GM21367 (cell line): ENCODE measurements at regions not wholly inside any gene's neighbourhood (a gene's known extent, or its start where the extent isn't known, plus 50 kb on each side); places are given as distances from the start of the nearest gene placed in this dataset.

ENCODE experiments used
- ATAC-seq: cut with Tn5 transposase; IDR thresholded peaks from one replicate; pipeline ENCODE4 v1.9.1; 2021; ENCODE audit not compliant: unreplicated experiment

DNA sequence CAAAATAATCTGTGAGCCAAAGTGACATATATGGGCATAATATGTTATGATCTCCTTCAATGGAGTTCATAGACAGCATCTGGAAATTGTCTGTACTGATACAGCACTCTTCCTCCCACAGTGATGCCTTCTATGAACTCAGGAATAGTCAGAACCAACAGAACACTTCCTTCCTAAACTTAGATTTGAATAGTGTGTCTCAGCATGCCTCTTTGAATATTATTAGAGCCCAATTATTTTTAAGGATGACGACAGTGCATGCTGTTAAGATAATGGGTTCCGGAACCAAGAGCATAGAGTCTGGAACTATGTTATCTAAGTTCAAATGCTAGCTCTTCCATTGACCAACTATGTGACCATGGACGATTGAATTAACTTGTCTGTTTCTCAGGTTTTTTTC is 386.6 kb upstream of the PRICKLE1 start:
- no peak for ATAC-seq

DNA sequence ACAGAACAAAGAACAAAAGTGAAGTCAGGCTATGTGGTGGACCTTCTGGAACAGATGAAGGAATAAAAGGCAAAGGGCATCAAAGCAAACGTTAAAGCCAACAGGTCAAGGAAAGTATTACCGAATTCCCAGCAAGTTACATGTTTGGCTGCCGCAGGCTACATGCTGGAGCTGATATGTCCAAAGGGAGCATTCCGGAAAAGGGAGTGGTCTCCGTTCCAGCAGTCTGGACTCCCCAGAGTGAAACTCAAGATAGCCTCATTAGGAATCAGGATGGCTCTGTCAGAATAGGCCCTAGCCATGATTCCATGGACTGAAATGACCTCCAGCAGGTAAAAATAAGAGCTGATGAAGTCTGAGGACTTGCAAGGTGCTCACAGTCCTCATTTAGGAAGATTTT is 379.8 kb upstream of the PRICKLE1 start:
- no peak for ATAC-seq

DNA sequence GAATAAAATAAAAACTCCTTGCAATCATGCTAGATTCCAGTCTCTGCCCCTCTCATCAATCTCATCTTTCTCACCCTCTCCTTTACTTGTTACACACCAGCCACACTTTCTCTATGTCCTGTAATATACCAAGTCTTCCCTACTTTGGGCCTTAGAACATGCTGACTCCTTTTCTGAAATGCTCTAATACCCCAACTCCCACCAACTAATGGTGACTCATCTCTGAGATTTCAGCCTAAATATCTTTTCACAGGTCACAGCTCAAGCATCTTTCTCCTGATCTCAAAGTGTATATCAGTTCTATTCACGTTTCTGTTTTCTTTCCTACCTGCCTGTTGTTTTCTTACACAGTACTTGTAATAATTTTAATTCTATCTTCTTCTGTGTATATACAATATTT is 378.9 kb upstream of the PRICKLE1 start:
- no peak for ATAC-seq

- no peak for ATAC-seq
Measured at GRCh38 chr12:42967850-42968249, 378.3 kb upstream of the PRICKLE1 start.

DNA sequence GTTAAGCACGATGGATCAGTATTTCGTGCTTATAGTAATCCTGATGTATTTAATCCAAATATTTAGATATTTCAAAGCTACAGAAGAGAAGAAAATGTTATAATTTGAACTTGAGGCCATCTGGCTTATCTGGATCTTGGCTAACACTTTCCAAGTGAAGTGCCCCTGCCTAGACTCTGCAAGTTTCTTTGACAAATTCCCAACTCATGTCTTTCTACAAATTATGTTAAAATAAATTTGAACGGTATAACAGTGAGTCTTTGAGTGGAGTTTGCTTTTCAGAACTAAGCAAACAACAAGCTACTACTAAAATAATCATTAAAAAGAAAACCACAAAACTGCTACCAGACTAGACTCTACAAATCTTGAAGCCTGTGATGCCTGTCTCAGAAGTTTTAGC is 374.4 kb upstream of the PRICKLE1 start:
- no peak for ATAC-seq

- no peak for ATAC-seq
Measured at GRCh38 chr12:42962384-42962783, 372.8 kb upstream of the PRICKLE1 start.

GRCh38 chr12:42961395-42961794 is 371.8 kb upstream of the PRICKLE1 start:
- no peak for ATAC-seq

GRCh38 chr12:42960087-42960527 is 370.6 kb upstream of the PRICKLE1 start:
- no peak for ATAC-seq

DNA sequence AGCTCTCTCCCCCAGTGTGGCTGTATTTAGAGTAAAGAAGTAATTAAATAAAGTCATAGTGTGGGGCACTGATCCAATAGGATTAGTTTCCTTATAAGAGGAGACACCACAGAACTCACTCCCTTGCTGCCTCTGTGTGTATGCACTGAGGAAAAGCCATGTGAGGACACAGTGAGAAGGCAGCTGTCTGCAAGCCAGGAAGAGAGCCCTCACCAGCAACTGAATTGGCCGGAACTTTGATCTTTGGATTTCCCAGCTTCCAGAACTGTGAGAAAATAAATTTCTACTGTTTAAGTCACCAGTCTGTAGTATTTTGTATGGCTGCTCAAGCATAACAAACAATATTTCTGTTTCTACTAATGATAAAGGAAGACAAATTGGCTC is 368.7 kb upstream of the PRICKLE1 start:
- no peak for ATAC-seq

- ATAC-seq, result no peak
Measured at GRCh38 chr12:42957561-42958290, 368.2 kb upstream of the PRICKLE1 start.

DNA sequence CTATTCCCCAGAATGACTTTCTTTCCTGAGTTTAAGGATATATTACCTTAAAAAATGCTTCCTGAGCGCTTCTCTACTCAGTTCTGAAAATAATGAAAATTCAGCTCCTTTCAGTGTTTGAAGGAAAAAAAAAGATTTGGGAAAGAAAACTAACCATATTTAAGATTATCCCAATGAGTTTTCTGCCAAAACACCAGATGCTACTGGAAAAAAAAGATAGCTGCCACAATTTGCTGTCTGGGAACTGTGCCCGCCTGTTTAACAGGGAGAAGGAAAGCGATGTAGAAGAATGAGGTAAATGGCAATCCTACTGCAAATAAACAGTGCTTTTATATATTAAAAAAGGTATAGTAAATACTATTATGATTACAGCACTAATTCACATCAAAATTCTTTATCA is 367.6 kb upstream of the PRICKLE1 start:
- no peak for ATAC-seq

DNA sequence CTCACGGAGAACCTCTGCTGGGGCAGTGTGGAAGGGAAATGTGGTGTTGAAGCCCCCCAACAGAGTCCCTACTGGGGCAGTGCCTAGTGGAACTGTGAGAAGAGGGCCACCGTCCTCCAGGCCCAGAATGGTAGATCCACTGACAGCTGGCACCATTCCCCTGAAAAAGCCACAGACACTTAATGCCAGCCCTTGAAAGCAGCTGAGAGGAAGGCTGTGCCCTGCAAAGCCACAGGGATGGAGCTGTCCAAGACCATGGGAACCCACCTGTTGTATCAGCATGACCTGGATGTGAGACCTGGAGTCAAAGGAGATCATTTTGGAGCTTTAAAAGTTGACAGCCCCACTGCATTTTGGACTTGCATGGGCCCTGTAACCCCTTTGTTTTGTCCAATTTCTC is 363.5 kb upstream of the PRICKLE1 start:
- ATAC-seq, result no peak

GRCh38 chr12:42946871-42947381 is 357.4 kb upstream of the PRICKLE1 start:
- no peak for ATAC-seq

- ATAC-seq, result no peak
Measured at GRCh38 chr12:42945927-42946326, 356.4 kb upstream of the PRICKLE1 start.

DNA sequence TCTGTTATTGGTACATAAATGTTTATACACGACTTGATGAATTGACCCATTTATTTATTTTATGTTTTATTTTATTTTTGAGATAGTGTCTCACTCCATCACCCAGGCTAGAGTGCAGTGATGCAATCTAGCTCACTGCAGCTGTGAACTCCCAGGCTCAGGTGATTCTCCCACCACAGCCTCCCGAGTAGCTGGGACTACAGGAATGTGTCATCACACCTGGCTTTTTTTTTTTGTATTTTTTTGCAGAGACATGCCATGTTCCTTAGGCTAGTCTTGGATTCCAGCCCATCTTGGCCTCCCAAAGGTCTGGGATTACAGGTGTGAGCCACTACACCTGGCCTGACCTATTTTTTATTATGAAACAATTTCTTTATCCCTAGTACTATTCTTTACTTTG is 355.0 kb upstream of the PRICKLE1 start:
- ATAC-seq, result no peak

DNA sequence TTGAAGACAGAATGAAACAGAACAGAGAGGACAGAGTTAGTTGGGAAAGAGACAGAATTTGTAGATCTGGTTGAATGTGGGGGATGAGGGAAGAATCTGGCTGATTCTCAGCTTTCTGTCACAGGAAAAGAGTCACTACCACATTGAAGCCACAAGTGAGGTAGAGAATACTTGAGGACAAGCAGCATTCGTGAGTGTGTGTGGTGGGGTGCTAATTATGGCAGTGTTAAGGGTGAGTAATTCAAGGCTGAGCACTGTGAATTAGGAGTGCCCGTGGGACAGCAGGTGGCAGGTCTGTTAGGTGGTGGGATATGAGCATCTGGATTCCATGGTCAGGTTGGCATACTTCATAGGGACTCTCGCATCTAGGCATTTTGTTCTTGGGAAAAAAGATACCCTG is 347.4 kb upstream of the PRICKLE1 start:
- no peak for ATAC-seq

GRCh38 chr12:42936260-42936659 is 346.7 kb upstream of the PRICKLE1 start:
- no peak for ATAC-seq

- ATAC-seq, result no peak
Measured at GRCh38 chr12:42935756-42936155, 346.2 kb upstream of the PRICKLE1 start.

DNA sequence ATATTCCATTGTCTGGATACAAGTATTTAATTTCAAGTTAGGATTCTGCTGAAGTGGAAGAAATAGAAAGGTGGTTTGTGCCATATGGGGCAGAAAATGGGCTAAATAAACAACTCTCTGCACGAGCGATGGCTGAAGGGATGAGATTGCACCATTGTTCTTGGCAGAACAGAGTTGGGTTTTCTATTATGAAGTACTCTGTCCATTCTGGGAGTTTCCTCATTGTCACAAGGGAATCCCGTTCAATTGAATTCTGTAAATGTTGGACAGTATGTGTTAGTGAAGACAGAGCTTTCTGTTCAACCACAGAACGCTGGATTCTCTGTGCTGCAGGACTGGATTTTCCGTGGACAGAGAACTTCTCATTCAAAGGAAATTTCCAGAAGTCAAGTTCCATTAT is 345.5 kb upstream of the PRICKLE1 start:
- ATAC-seq, result no peak

- no peak for ATAC-seq
Measured at GRCh38 chr12:42933461-42934081, 344.0 kb upstream of the PRICKLE1 start.

DNA sequence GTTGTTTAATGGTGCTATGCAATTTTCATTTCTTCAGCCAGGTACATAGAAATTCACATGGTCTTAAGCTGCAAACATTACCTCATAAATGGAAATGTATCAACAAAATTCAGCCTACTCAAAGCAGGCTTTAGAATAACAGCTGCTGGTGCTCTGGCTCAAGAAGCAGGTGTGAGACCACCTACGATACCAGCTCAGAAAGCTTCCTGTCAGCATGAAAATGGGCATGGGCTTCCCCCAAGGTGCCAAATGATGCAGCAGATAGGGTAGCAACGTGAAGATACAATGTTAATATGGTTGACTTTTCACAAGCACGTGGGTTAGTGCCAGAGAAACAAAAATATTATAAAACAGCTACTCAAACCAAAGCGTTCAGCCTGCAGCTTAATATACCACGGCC is 343.4 kb upstream of the PRICKLE1 start:
- ATAC-seq, result no peak

GRCh38 chr12:42926232-42926631 is 336.7 kb upstream of the PRICKLE1 start:
- no peak for ATAC-seq

GRCh38 chr12:42924482-42924881 is 334.9 kb upstream of the PRICKLE1 start:
- ATAC-seq, result no peak
